ENCODE measurements at regions not wholly inside any gene's neighbourhood (a gene's known extent, or its start where the extent isn't known, plus 50 kb on each side); places are given as distances from the start of the nearest gene placed in this dataset.

DNA sequence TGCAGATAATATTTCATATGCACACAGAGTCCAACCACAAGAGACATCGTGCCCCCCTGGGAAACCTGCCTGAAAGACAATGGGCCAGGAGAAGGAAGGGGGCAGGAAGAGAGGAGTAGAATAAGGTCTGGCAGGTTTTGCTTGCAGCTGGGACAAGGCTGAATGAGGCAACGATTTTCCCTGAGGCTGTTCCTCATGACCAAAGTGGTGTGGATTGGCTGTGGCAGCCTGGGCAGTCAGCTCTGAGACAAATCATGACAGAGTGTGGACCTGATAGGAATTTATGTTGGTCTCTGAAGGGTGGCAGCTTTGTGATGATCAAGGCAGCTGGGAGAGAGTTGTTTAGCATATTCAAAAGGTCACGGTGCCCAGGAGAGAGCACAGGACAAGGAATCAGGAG, 119.3 kb downstream of the NMUR2 start:
- TF ChIP-seq ZFP30 (CRISPR knock-in tag; IDR thresholded peaks at IDR 0.05) (no peak), OSR1 (CRISPR knock-in tag; IDR thresholded peaks at IDR 0.05) (no peak), ARNTL (CRISPR knock-in tag; IDR thresholded peaks at IDR 0.05; ENCODE audit: borderline replicate concordance, low read depth) (no peak), ESRRG (CRISPR knock-in tag; IDR thresholded peaks at IDR 0.05) (no peak), PATZ1 (CRISPR knock-in tag; IDR thresholded peaks at IDR 0.05; ENCODE audit: borderline replicate concordance) (no peak)
- no peak for ATAC-seq

DNA sequence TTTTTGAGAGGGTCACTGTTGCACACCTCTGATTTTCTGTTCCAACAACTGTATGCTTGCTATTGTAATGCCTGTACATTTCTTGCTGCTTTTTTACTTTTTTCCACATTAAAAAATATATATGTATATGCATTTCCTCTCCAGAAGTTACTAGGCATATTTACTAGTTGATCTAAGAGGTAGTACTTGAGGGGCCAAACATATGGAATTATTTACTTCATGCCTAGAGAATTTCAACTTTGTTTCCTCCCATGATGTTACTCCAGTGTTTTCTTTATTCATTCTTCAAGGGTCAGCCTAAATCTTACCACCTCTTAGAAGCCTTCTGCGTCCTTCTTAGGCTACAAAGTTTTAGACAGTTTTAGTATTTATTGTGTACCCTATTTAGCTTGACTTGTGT, 122.7 kb downstream of the NMUR2 start:
- no peak for TF ChIP-seq ISL1 (CRISPR knock-in tag; IDR thresholded peaks at IDR 0.05)
- ATAC-seq, result no peak

- ATAC-seq, result no peak
- TF ChIP-seq SNAI2 (CRISPR knock-in tag; IDR thresholded peaks at IDR 0.05) (no peak), ESRRG (CRISPR knock-in tag; IDR thresholded peaks at IDR 0.05) (no peak), ZC3H10 (CRISPR knock-in tag; IDR thresholded peaks at IDR 0.05) (no peak), PPARA (CRISPR knock-in tag; IDR thresholded peaks at IDR 0.05; ENCODE audit: borderline replicate concordance) (no peak), OSR1 (CRISPR knock-in tag; IDR thresholded peaks at IDR 0.05) (no peak), ZNF8 (CRISPR knock-in tag; IDR thresholded peaks at IDR 0.05) (no peak), CREB5 (CRISPR knock-in tag; IDR thresholded peaks at IDR 0.05; ENCODE audit: low read depth) (no peak), TSHZ2 (CRISPR knock-in tag; IDR thresholded peaks at IDR 0.05) (no peak), ZFP3 (CRISPR knock-in tag; IDR thresholded peaks at IDR 0.05) (no peak), CSRNP3 (CRISPR knock-in tag; IDR thresholded peaks at IDR 0.05) (no peak), TOX (CRISPR knock-in tag; IDR thresholded peaks at IDR 0.05; ENCODE audit: borderline replicate concordance) (no peak), GLIS3 (CRISPR knock-in tag; IDR thresholded peaks at IDR 0.05) (no peak), ZNF565 (CRISPR knock-in tag; conservative IDR thresholded peaks at IDR 0.05; ENCODE audit: low read depth) (no peak), PATZ1 (CRISPR knock-in tag; IDR thresholded peaks at IDR 0.05; ENCODE audit: borderline replicate concordance) (no peak), TCF4 (CRISPR knock-in tag; IDR thresholded peaks at IDR 0.05; ENCODE audit: borderline replicate concordance) (no peak)
- TF ChIP-seq, protein P1, sequence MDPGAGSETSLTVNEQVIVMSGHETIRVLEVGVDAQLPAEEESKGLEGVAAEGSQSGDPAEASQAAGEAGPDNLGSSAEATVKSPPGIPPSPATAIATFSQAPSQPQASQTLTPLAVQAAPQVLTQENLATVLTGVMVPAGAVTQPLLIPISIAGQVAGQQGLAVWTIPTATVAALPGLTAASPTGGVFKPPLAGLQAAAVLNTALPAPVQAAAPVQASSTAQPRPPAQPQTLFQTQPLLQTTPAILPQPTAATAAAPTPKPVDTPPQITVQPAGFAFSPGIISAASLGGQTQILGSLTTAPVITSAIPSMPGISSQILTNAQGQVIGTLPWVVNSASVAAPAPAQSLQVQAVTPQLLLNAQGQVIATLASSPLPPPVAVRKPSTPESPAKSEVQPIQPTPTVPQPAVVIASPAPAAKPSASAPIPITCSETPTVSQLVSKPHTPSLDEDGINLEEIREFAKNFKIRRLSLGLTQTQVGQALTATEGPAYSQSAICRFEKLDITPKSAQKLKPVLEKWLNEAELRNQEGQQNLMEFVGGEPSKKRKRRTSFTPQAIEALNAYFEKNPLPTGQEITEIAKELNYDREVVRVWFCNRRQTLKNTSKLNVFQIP (CRISPR knock-in tag; IDR thresholded peaks at IDR 0.05; ENCODE audit: borderline replicate concordance, low read depth), result no peak
Observed at GRCh38 chr5:152277936-152278335, 127.1 kb downstream of the NMUR2 start.
